ENCODE measurements at regions not wholly inside any gene's neighbourhood (a gene's known extent, or its start where the extent isn't known, plus 50 kb on each side); places are given as distances from the start of the nearest gene placed in this dataset.

GRCh38 chr6:90816764-90817163 lies 229.9 kb upstream of the MAP3K7 start:
- Histone ChIP-seq H3K9me2 (ENCODE audit: insufficient read depth) (no peaks in the 10 kb centered on the region), H3K36me3 (ENCODE audit: low read depth) (no peaks in the 10 kb centered on the region), H3K4me1 (replicated peaks; ENCODE audit: insufficient read depth) (no peaks in the 10 kb centered on the region), H2AFZ (no peak overlapping the region), H3K79me2 (ENCODE audit: low read depth) (no peaks in the 10 kb centered on the region), H3K4me2 (no peak overlapping the region), H3F3A (ENCODE audit: insufficient read depth, low read depth) (no peaks in the 10 kb centered on the region), H3K27ac (no peak overlapping the region), H3K27me3 (ENCODE audit: insufficient read depth, low read depth) (no peaks in the 10 kb centered on the region), H4K20me1 (ENCODE audit: insufficient read depth) (no peaks in the 10 kb centered on the region), H3K4me3 (no peak overlapping the region), H3K9me3 (ENCODE audit: insufficient read depth, low read depth) (no peaks in the 10 kb centered on the region)
- ChIA-PET CTCF (no interaction called here), POLR2A (ENCODE audit: unreplicated experiment) (no interaction called here)
- TF ChIP-seq EZH2 (IDR thresholded peaks at IDR 0.05; ENCODE audit: low read depth), result no peak
- TF ChIP-seq, protein P1, sequence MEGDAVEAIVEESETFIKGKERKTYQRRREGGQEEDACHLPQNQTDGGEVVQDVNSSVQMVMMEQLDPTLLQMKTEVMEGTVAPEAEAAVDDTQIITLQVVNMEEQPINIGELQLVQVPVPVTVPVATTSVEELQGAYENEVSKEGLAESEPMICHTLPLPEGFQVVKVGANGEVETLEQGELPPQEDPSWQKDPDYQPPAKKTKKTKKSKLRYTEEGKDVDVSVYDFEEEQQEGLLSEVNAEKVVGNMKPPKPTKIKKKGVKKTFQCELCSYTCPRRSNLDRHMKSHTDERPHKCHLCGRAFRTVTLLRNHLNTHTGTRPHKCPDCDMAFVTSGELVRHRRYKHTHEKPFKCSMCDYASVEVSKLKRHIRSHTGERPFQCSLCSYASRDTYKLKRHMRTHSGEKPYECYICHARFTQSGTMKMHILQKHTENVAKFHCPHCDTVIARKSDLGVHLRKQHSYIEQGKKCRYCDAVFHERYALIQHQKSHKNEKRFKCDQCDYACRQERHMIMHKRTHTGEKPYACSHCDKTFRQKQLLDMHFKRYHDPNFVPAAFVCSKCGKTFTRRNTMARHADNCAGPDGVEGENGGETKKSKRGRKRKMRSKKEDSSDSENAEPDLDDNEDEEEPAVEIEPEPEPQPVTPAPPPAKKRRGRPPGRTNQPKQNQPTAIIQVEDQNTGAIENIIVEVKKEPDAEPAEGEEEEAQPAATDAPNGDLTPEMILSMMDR (conservative IDR thresholded peaks at IDR 0.05), result no peak
- BruUV-seq (replicated peaks), result no TSS peak
- intact Hi-C loops (cut with micrococcal nuclease; ENCODE audit: unreplicated experiment), result no loop called here
- DNase-seq, result no peak

DNA sequence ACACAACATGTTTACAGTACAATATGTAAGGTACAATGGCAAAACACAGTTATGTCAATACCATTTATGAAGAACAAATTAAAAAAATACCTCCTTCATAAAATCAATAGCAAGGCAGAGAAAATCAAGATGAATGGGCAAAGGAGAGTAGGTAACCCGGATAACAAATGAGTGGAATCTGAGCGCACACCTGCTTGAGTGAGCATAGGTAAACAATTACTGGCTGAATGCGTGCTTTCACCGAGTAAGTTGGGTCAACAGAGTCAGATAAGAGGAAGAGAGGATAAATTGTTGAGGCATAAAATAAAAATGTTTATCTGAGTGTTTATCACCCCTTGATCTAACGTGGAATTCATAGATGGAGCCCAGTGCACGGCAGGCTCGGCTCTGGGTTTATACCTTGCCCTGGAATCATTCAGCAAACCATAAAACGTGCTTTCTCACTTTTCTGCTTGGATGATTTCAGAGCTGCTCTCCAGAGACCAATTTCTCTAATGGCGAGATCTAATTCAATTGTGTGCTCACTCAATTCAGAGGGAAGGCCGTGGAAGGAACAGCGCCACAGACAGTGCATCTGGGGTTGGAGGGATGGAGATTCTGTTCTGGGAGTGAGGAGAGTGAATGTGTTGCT lies 224.8 kb upstream of the MAP3K7 start:
- H3F3A ChIP-seq (ENCODE audit: insufficient read depth, low read depth), result no peaks in the 10 kb centered on the region
- no TSS peak for BruUV-seq (replicated peaks)
- ChIA-PET CTCF (no interaction called here), POLR2A (ENCODE audit: unreplicated experiment) (no interaction called here)
- intact Hi-C loops (cut with micrococcal nuclease; ENCODE audit: unreplicated experiment), result no loop called here
- no peaks in the 10 kb centered on the region for H3K4me1 ChIP-seq (replicated peaks; ENCODE audit: insufficient read depth)
- no peaks in the 10 kb centered on the region for H3K9me3 ChIP-seq (ENCODE audit: insufficient read depth, low read depth)
- TF ChIP-seq, protein P1 (conservative IDR thresholded peaks at IDR 0.05), result no peak
- TF ChIP-seq EZH2 (IDR thresholded peaks at IDR 0.05; ENCODE audit: low read depth), result no peak
- no peaks in the 10 kb centered on the region for H3K79me2 ChIP-seq (ENCODE audit: low read depth)
- no peaks in the 10 kb centered on the region for H3K27me3 ChIP-seq (ENCODE audit: insufficient read depth, low read depth)
- H4K20me1 ChIP-seq (ENCODE audit: insufficient read depth), result no peaks in the 10 kb centered on the region
- no peak overlapping the region for H3K4me2 ChIP-seq
- H3K27ac ChIP-seq, result no peak overlapping the region
- DNase-seq, result no peak
- no peaks in the 10 kb centered on the region for H3K36me3 ChIP-seq (ENCODE audit: low read depth)
- H3K9me2 ChIP-seq (ENCODE audit: insufficient read depth), result no peaks in the 10 kb centered on the region
- H3K4me3 ChIP-seq, result no peak overlapping the region
- H2AFZ ChIP-seq, result no peak overlapping the region

- TF ChIP-seq, protein P1 (conservative IDR thresholded peaks at IDR 0.05), result no peak
- no peak for TF ChIP-seq EZH2 (IDR thresholded peaks at IDR 0.05; ENCODE audit: low read depth)
- BruUV-seq (replicated peaks), result no TSS peak
- no peaks in the 10 kb centered on the region for H3K4me1 ChIP-seq (replicated peaks; ENCODE audit: insufficient read depth)
- DNase-seq, result no peak
- no peaks in the 10 kb centered on the region for H3K79me2 ChIP-seq (ENCODE audit: low read depth)
- ChIA-PET POLR2A (ENCODE audit: unreplicated experiment) (no interaction called here), CTCF (no interaction called here)
- H3K27ac ChIP-seq, result no peak overlapping the region
- no peaks in the 10 kb centered on the region for H3K27me3 ChIP-seq (ENCODE audit: insufficient read depth, low read depth)
- no peak overlapping the region for H3K4me3 ChIP-seq
- intact Hi-C loops (cut with micrococcal nuclease; ENCODE audit: unreplicated experiment), result no loop called here
- H3K4me2 ChIP-seq, result no peak overlapping the region
- no peaks in the 10 kb centered on the region for H3K9me2 ChIP-seq (ENCODE audit: insufficient read depth)
- H3F3A ChIP-seq (ENCODE audit: insufficient read depth, low read depth), result no peaks in the 10 kb centered on the region
- no peaks in the 10 kb centered on the region for H3K36me3 ChIP-seq (ENCODE audit: low read depth)
- no peaks in the 10 kb centered on the region for H4K20me1 ChIP-seq (ENCODE audit: insufficient read depth)
- no peaks in the 10 kb centered on the region for H3K9me3 ChIP-seq (ENCODE audit: insufficient read depth, low read depth)
- no peak overlapping the region for H2AFZ ChIP-seq
Measured at GRCh38 chr6:90809035-90809434, 222.2 kb upstream of the MAP3K7 start.
